ENCODE measurements at regions not wholly inside any gene's neighbourhood (a gene's known extent, or its start where the extent isn't known, plus 50 kb on each side); places are given as distances from the start of the nearest gene placed in this dataset.

GRCh38 chr4:28475381-28475780, 1614.7 kb downstream of the STIM2 start:
- no peaks in the 10 kb centered on the region for H3K36me3 ChIP-seq
- DNase-seq (ENCODE audit: extremely low spot score): no peak
- intact Hi-C loops (cut with DNase I): no loop called here
- no peaks in the 10 kb centered on the region for H3K9me3 ChIP-seq
- H3K27me3 ChIP-seq: no peaks in the 10 kb centered on the region
- 81% methylated on average over 1 of the region's 1 CpG for WGBS
- H3K27ac ChIP-seq (replicated peaks in 1 of 4): no peak overlapping the region
- no peaks in the 10 kb centered on the region for H3K4me1 ChIP-seq
- H3K4me3 ChIP-seq: no peak overlapping the region
- TF ChIP-seq POLR2A (IDR thresholded peaks at IDR 0.05; ENCODE audit: low read depth) (no peak), CTCF (IDR thresholded peaks at IDR 0.05) (no peak), EP300 (IDR thresholded peaks at IDR 0.05) (no peak), POLR2AphosphoS5 (IDR thresholded peaks at IDR 0.05) (no peak)

GRCh38 chr4:28479666-28480065, 1619.0 kb downstream of the STIM2 start:
- no peak overlapping the region for H3K27ac ChIP-seq (replicated peaks in 1 of 4)
- H3K4me1 ChIP-seq: no peaks in the 10 kb centered on the region
- H3K36me3 ChIP-seq: no peaks in the 10 kb centered on the region
- no peaks in the 10 kb centered on the region for H3K9me3 ChIP-seq
- TF ChIP-seq EP300 (IDR thresholded peaks at IDR 0.05) (no peak), CTCF (IDR thresholded peaks at IDR 0.05) (no peak), POLR2AphosphoS5 (IDR thresholded peaks at IDR 0.05) (no peak), POLR2A (IDR thresholded peaks at IDR 0.05; ENCODE audit: low read depth) (no peak)
- no peak overlapping the region for H3K4me3 ChIP-seq
- intact Hi-C loops (cut with DNase I): no loop called here
- WGBS: 84% methylated on average over 3 of the region's 3 CpGs
- no peaks in the 10 kb centered on the region for H3K27me3 ChIP-seq
- DNase-seq (ENCODE audit: extremely low spot score): no peak

GRCh38 chr4:28481565-28481964, 1620.9 kb downstream of the STIM2 start:
- Histone ChIP-seq H3K36me3 (no peaks in the 10 kb centered on the region), H3K4me3 (no peak overlapping the region), H3K9me3 (no peaks in the 10 kb centered on the region), H3K4me1 (no peaks in the 10 kb centered on the region), H3K27me3 (no peaks in the 10 kb centered on the region), H3K27ac (replicated peaks in 1 of 4) (no peak overlapping the region)
- intact Hi-C loops (cut with DNase I): no loop called here
- no peak for TF ChIP-seq POLR2A (IDR thresholded peaks at IDR 0.05; ENCODE audit: low read depth)
- no peak for DNase-seq (ENCODE audit: extremely low spot score)
- 91% methylated on average over 4 of the region's 4 CpGs for WGBS

- H3K4me1 ChIP-seq: no peaks in the 10 kb centered on the region
- 81% methylated on average over 7 of the region's 7 CpGs for WGBS
- no peaks in the 10 kb centered on the region for H3K9me3 ChIP-seq
- no peak overlapping the region for H3K4me3 ChIP-seq
- no peaks in the 10 kb centered on the region for H3K27me3 ChIP-seq
- DNase-seq (ENCODE audit: extremely low spot score): no peak
- no peaks in the 10 kb centered on the region for H3K36me3 ChIP-seq
- H3K27ac ChIP-seq (replicated peaks in 1 of 4): no peak overlapping the region
- intact Hi-C loops (cut with DNase I): no loop called here
- TF ChIP-seq EP300 (IDR thresholded peaks at IDR 0.05) (no peak), POLR2AphosphoS5 (IDR thresholded peaks at IDR 0.05) (no peak), POLR2A (IDR thresholded peaks at IDR 0.05; ENCODE audit: low read depth) (no peak)
Measured at GRCh38 chr4:28482580-28483270, 1622.1 kb downstream of the STIM2 start.

- no peak for TF ChIP-seq POLR2A (IDR thresholded peaks at IDR 0.05; ENCODE audit: low read depth)
- TF ChIP-seq EP300 (IDR thresholded peaks at IDR 0.05): no peak
- no peak for TF ChIP-seq CTCF (IDR thresholded peaks at IDR 0.05)
- no peak for TF ChIP-seq POLR2AphosphoS5 (IDR thresholded peaks at IDR 0.05)
- 77% methylated on average over 1 of the region's 1 CpG for WGBS
- H3K4me3 ChIP-seq: no peak overlapping the region
- H3K36me3 ChIP-seq: no peaks in the 10 kb centered on the region
- H3K4me1 ChIP-seq: no peaks in the 10 kb centered on the region
- no peaks in the 10 kb centered on the region for H3K9me3 ChIP-seq
- DNase-seq (ENCODE audit: extremely low spot score): no peak
- no peaks in the 10 kb centered on the region for H3K27me3 ChIP-seq
- no peak overlapping the region for H3K27ac ChIP-seq (replicated peaks in 1 of 4)
- intact Hi-C loops (cut with DNase I): no loop called here
Measured at GRCh38 chr4:28488021-28488420, 1627.4 kb downstream of the STIM2 start.

GRCh38 chr4:28490669-28491068, 1630.0 kb downstream of the STIM2 start:
- Histone ChIP-seq H3K4me3 (no peak overlapping the region), H3K4me1 (no peaks in the 10 kb centered on the region), H3K27ac (replicated peaks in 1 of 4) (no peak overlapping the region), H3K27me3 (no peaks in the 10 kb centered on the region), H3K9me3 (no peaks in the 10 kb centered on the region), H3K36me3 (no peaks in the 10 kb centered on the region)
- TF ChIP-seq POLR2AphosphoS5 (IDR thresholded peaks at IDR 0.05) (no peak), CTCF (IDR thresholded peaks at IDR 0.05) (no peak), POLR2A (IDR thresholded peaks at IDR 0.05; ENCODE audit: low read depth) (no peak), EP300 (IDR thresholded peaks at IDR 0.05) (no peak)
- DNase-seq (ENCODE audit: extremely low spot score): no peak
- 83% methylated on average over 3 of the region's 3 CpGs for WGBS
- intact Hi-C loops (cut with DNase I): no loop called here

Measured in esophagus muscularis mucosa (tissue), 4 donors.